Gastrocnemius medialis (tissue), 4 donors: ENCODE measurements at regions not wholly inside any gene's neighbourhood (a gene's known extent, or its start where the extent isn't known, plus 50 kb on each side); places are given as distances from the start of the nearest gene placed in this dataset.

ENCODE experiments used
- POLR2A ChIP-seq, 2 donors: fragments of 450-650 bp; IDR thresholded peaks; one replicate each; pipeline ENCODE4 v1.6.1; 2017; ENCODE audit warnings: antibody characterized with exemption in 2 of 2, mild to moderate bottlenecking in 2 of 2, moderate library complexity in 2 of 2
- TF ChIP-seq, protein P1 (sequence below), 5 experiments: fragments of 450-650 bp in 3 of 5; fragments of 200-600 bp in 2 of 5; sonication (generic) in 2 of 5; IDR thresholded peaks in 4 of 5; conservative IDR thresholded peaks in 1 of 5; 1 replicate in 4 of 5; 2 replicates in 1 of 5; pipeline ENCODE4 v1.5.1; 2016 to 2019; ENCODE audit warnings: antibody characterized with exemption in 5 of 5, mild to moderate bottlenecking in 3 of 5, moderate library complexity in 3 of 5

DNA sequence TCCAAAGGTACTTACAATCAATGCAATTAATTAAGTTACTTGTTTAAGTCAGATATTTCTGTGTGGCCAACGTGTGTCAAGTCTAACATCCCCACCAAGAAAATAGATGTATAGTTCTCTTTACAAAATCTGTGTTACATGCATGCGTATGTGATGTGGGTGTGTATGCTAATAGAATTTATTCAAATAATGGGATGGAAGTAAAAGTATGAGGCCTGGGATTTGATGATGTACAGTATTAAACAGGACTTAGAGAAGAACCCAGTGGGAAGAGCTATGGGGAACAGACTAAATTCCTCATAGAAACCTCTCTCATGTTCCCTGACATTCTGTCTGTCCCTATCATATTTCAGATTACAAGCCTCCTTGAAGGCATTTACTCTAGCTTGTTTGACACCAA, 72.5 kb downstream of the IFI44 start:
- TF ChIP-seq, protein P1, sequence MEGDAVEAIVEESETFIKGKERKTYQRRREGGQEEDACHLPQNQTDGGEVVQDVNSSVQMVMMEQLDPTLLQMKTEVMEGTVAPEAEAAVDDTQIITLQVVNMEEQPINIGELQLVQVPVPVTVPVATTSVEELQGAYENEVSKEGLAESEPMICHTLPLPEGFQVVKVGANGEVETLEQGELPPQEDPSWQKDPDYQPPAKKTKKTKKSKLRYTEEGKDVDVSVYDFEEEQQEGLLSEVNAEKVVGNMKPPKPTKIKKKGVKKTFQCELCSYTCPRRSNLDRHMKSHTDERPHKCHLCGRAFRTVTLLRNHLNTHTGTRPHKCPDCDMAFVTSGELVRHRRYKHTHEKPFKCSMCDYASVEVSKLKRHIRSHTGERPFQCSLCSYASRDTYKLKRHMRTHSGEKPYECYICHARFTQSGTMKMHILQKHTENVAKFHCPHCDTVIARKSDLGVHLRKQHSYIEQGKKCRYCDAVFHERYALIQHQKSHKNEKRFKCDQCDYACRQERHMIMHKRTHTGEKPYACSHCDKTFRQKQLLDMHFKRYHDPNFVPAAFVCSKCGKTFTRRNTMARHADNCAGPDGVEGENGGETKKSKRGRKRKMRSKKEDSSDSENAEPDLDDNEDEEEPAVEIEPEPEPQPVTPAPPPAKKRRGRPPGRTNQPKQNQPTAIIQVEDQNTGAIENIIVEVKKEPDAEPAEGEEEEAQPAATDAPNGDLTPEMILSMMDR (IDR thresholded peaks at IDR 0.05 in 4 of 5, conservative IDR thresholded peaks at IDR 0.05 in 1 of 5): no peak
- TF ChIP-seq POLR2A (IDR thresholded peaks at IDR 0.05): no peak
